ENCODE measurements at regions not wholly inside any gene's neighbourhood (a gene's known extent, or its start where the extent isn't known, plus 50 kb on each side); places are given as distances from the start of the nearest gene placed in this dataset.

DNA sequence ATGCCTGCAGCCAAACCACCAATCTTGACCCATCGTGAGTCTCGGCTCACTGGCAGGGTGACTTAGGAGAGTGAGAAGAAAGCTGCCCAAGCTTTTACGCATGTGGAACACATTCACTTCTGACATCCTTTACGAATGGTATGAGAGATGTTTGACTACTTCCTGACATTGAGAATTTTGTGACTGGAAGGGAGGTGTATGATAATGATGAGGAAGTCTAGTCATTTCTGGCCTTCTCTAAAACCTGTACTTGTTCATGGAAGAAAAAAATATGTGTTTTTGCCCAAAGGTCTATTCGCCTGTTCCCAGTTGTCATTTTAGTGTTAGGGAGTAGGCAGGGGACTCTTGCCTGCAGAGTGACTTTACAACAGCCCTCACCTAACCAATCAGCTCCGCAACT lies 227.2 kb upstream of the ATP2B1 start:
- H3K9me1 ChIP-seq (replicated peaks; ENCODE audit: control insufficient read depth, extremely low read depth, insufficient read depth, low read length): no peaks in the 10 kb centered on the region
- DNase-seq (ENCODE audit: low read depth, low spot score) (no peak), FAIRE-seq (peak; percentile 12)
- intact Hi-C loops (cut with micrococcal nuclease): no loop called here
- H3K9ac ChIP-seq (replicated peaks; ENCODE audit: extremely low read depth, insufficient read depth, low read length): no peak overlapping the region
- TF ChIP-seq GATA2 (IDR thresholded peaks at IDR 0.05; ENCODE audit: insufficient read depth, insufficient read length, low read depth, low read length) (no peak), POLR2A (IDR thresholded peaks at IDR 0.05; ENCODE audit: low read depth, low read length) (no peak), JUN (IDR thresholded peaks at IDR 0.05; ENCODE audit: borderline replicate concordance, insufficient read depth, insufficient read length, low read depth) (no peak), MAX (IDR thresholded peaks at IDR 0.05; ENCODE audit: insufficient read depth, insufficient read length) (no peak), FOS (IDR thresholded peaks at IDR 0.05; ENCODE audit: borderline replicate concordance, insufficient read depth, low read length) (no peak), CTCF (IDR thresholded peaks at IDR 0.05; ENCODE audit: extremely low read depth in 1 of 2, insufficient read depth in 1 of 2, low read depth in 1 of 2, low read length in 2 of 2) (no peak), POLR2AphosphoS5 (IDR thresholded peaks at IDR 0.05; ENCODE audit: insufficient read depth, low read depth, low read length) (no peak), MYC (IDR thresholded peaks at IDR 0.05; ENCODE audit: low read depth, low read length) (no peak), EZH2 (IDR thresholded peaks at IDR 0.05; ENCODE audit: borderline replicate concordance, low read depth, low read length, severe bottlenecking) (no peak)
- H3K27me3 ChIP-seq (ENCODE audit: control insufficient read depth in 2 of 2, insufficient read depth in 2 of 2, low read length in 2 of 2): no peaks in the 10 kb centered on the region
- H2AFZ ChIP-seq (ENCODE audit: low read depth, low read length): no peak overlapping the region
- ChIA-PET CTCF (interaction anchor here (1.2 to 1.5 kb wide), 3 partner anchors 8 to 11 kb away, joined by 3 to 4 read pairs (median 4); no protein-coding TSS in a partner anchor), POLR2A (no interaction called here)
- dilution Hi-C loops (cut with MboI; ENCODE audit: extremely low pct_ligation_motif_present, low sequenced_read_pairs): no loop called here
- no peaks in the 10 kb centered on the region for H3K9me3 ChIP-seq (replicated peaks; ENCODE audit: control insufficient read depth, insufficient read depth, low read length)
- no peak overlapping the region for H3K4me2 ChIP-seq (ENCODE audit: insufficient read depth, low read length)
- no peaks in the 10 kb centered on the region for H3K36me3 ChIP-seq (ENCODE audit: control insufficient read depth in 2 of 2, extremely low read depth in 1 of 2, insufficient read depth in 2 of 2, low read length in 2 of 2)
- BruUV-seq (replicated peaks): no TSS peak
- H3K79me2 ChIP-seq (ENCODE audit: control insufficient read depth, insufficient read depth, low read length): no peaks in the 10 kb centered on the region
- H3K4me1 ChIP-seq (ENCODE audit: control insufficient read depth, extremely low read depth, insufficient read depth, low read length): no peaks in the 10 kb centered on the region
- no peaks in the 10 kb centered on the region for H4K20me1 ChIP-seq (replicated peaks; ENCODE audit: control insufficient read depth, extremely low read depth, insufficient read depth, low read length)
- no peak overlapping the region for H3K4me3 ChIP-seq (replicated peaks in 1 of 3; ENCODE audit: insufficient read depth in 1 of 3, low read depth in 1 of 3, low read length in 3 of 3)
- no peak overlapping the region for H3K27ac ChIP-seq (ENCODE audit: insufficient read depth, low read depth, low read length)
